Vagina (tissue), 2 donors: ENCODE measurements at regions not wholly inside any gene's neighbourhood (a gene's known extent, or its start where the extent isn't known, plus 50 kb on each side); places are given as distances from the start of the nearest gene placed in this dataset.

Experiments
- DNase-seq, 2 donors: peaks; one replicate each; pipeline ENCODE4 v3.0.0-alpha.2; 2017; ENCODE audit errors: extremely low spot score in 2 of 2
- H3K27ac ChIP-seq: fragments of 200-600 bp; sonication (generic); one replicate; pipeline ENCODE4 v1.5.1; 2019
- H3K27me3 ChIP-seq: fragments of 200-600 bp; sonication (generic); one replicate; pipeline ENCODE4 v1.5.1; 2019
- H3K36me3 ChIP-seq, 2 donors: fragments of 200-600 bp; sonication (generic); one replicate each; pipeline ENCODE4 v1.5.1; 2017 to 2019
- H3K4me1 ChIP-seq: fragments of 200-600 bp; sonication (generic); one replicate; pipeline ENCODE4 v1.5.1; 2019
- H3K4me3 ChIP-seq, 2 donors: fragments of 200-600 bp; sonication (generic); 1 replicate in 1 of 2; 2 replicates in 1 of 2; pipeline ENCODE4 v1.5.1; 2016 to 2019
- H3K9me3 ChIP-seq: fragments of 200-600 bp; sonication (generic); one replicate; pipeline ENCODE4 v1.5.1; 2019
- CTCF ChIP-seq, 3 experiments: fragments of 450-650 bp in 2 of 3; fragments of 200-600 bp in 1 of 3; sonication (generic) in 1 of 3; IDR thresholded peaks; one replicate each; pipeline ENCODE4 v1.5.1; 2017 to 2019; ENCODE audit warnings: antibody characterized with exemption in 3 of 3, mild to moderate bottlenecking in 2 of 3, moderate library complexity in 2 of 3
- POLR2A ChIP-seq, 2 donors: fragments of 450-650 bp; IDR thresholded peaks; one replicate each; pipeline ENCODE4 v1.6.1; 2017; ENCODE audit warnings: antibody characterized with exemption in 2 of 2, mild to moderate bottlenecking in 2 of 2, moderate library complexity in 2 of 2
- POLR2AphosphoS5 ChIP-seq, 2 donors: sonication (generic); formaldehyde crosslinking; IDR thresholded peaks; one replicate each; pipeline ENCODE4 v1.9.0; 2017; ENCODE audit warnings: antibody characterized with exemption in 2 of 2, mild to moderate bottlenecking in 2 of 2, low read depth in 1 of 2; ENCODE audit not compliant: insufficient read depth in 1 of 2
- intact Hi-C: fragments of 100-400 bp; cut with DNase I; formaldehyde crosslinking; loops from one replicate; pipeline ENCODE4 v1.15.1; 2023

GRCh38 chr14:98498019-98498885 lies 773.7 kb downstream of the BCL11B start:
- no peak for TF ChIP-seq CTCF (IDR thresholded peaks at IDR 0.05)
- peak in 1 of 2 donors; percentile 25 for TF ChIP-seq POLR2AphosphoS5 (IDR thresholded peaks at IDR 0.05; ENCODE audit: insufficient read depth in 1 of 2, low read depth in 1 of 2)
- no peak for TF ChIP-seq POLR2A (IDR thresholded peaks at IDR 0.05)
- H3K27ac ChIP-seq, result no peak overlapping the region
- no peak overlapping the region for H3K4me3 ChIP-seq
- no peak for DNase-seq
- H3K4me1 ChIP-seq, result no peaks in the 10 kb centered on the region
- no peaks in the 10 kb centered on the region for H3K9me3 ChIP-seq
- intact Hi-C loops, result no loop called here
- H3K36me3 ChIP-seq, result no peaks in the 10 kb centered on the region
- no peaks in the 10 kb centered on the region for H3K27me3 ChIP-seq

GRCh38 chr14:98501335-98501734 lies 770.7 kb downstream of the BCL11B start:
- TF ChIP-seq POLR2AphosphoS5 (IDR thresholded peaks at IDR 0.05; ENCODE audit: insufficient read depth in 1 of 2, low read depth in 1 of 2) (peak in 1 of 2 donors; percentile 42), POLR2A (IDR thresholded peaks at IDR 0.05) (no peak), CTCF (IDR thresholded peaks at IDR 0.05) (no peak)

GRCh38 chr14:98501836-98502235 lies 770.2 kb downstream of the BCL11B start:
- Histone ChIP-seq H3K27ac (no peak overlapping the region), H3K4me3 (no peak overlapping the region), H3K36me3 (no peaks in the 10 kb centered on the region), H3K4me1 (no peaks in the 10 kb centered on the region), H3K9me3 (no peaks in the 10 kb centered on the region), H3K27me3 (no peaks in the 10 kb centered on the region)
- TF ChIP-seq POLR2AphosphoS5 (IDR thresholded peaks at IDR 0.05; ENCODE audit: insufficient read depth in 1 of 2, low read depth in 1 of 2), result no peak
- intact Hi-C loops, result no loop called here
- no peak for DNase-seq

More at GRCh38 chr14:98501335-98501734, 770.7 kb downstream of the BCL11B start:
- no peaks in the 10 kb centered on the region for H3K9me3 ChIP-seq
- H3K36me3 ChIP-seq, result no peaks in the 10 kb centered on the region
- no peak overlapping the region for H3K4me3 ChIP-seq
- no peak for DNase-seq
- H3K4me1 ChIP-seq, result no peaks in the 10 kb centered on the region
- intact Hi-C loops, result no loop called here
- H3K27ac ChIP-seq, result no peak overlapping the region
- H3K27me3 ChIP-seq, result no peaks in the 10 kb centered on the region

- Histone ChIP-seq H3K27me3 (no peaks in the 10 kb centered on the region), H3K27ac (no peak overlapping the region), H3K4me1 (no peaks in the 10 kb centered on the region), H3K4me3 (no peak overlapping the region), H3K9me3 (no peaks in the 10 kb centered on the region), H3K36me3 (no peaks in the 10 kb centered on the region)
- intact Hi-C loops, result no loop called here
- TF ChIP-seq CTCF (IDR thresholded peaks at IDR 0.05), result no peak
- no peak for TF ChIP-seq POLR2AphosphoS5 (IDR thresholded peaks at IDR 0.05; ENCODE audit: insufficient read depth in 1 of 2, low read depth in 1 of 2)
- no peak for DNase-seq
These were observed 768.7 kb downstream of the BCL11B start for GRCh38 chr14:98503086-98503815.

GRCh38 chr14:98507264-98507663 lies 764.7 kb downstream of the BCL11B start:
- no peak for DNase-seq
- Histone ChIP-seq H3K27me3 (no peaks in the 10 kb centered on the region), H3K36me3 (no peaks in the 10 kb centered on the region), H3K9me3 (no peaks in the 10 kb centered on the region), H3K4me1 (no peaks in the 10 kb centered on the region), H3K27ac (no peak overlapping the region), H3K4me3 (no peak overlapping the region)
- intact Hi-C loops, result no loop called here
- no peak for TF ChIP-seq CTCF (IDR thresholded peaks at IDR 0.05)
- TF ChIP-seq POLR2AphosphoS5 (IDR thresholded peaks at IDR 0.05; ENCODE audit: insufficient read depth in 1 of 2, low read depth in 1 of 2), result no peak
- no peak for TF ChIP-seq POLR2A (IDR thresholded peaks at IDR 0.05)
